ENCODE measurements at regions not wholly inside any gene's neighbourhood (a gene's known extent, or its start where the extent isn't known, plus 50 kb on each side); places are given as distances from the start of the nearest gene placed in this dataset.

DNA sequence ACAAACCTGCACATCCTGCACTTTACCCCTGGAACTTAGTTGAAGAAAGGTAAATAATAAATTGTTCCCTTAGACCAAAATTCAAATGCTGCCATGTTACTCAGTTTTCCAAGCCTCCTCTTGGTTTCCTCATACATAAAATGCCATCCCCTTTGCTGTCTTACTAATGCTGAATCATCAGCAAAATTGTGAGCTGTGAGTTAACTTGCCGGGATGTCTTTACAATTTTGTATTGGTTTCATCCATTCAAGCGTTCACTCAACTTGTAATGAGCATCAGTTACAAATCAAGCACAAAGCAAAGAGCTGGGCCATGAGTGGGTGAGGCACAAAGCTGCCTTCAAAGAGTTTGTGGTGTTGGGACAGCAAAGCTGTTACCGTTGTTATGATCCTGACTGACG, 395.8 kb upstream of the ZMIZ1 start:
- TF ChIP-seq, protein P1, sequence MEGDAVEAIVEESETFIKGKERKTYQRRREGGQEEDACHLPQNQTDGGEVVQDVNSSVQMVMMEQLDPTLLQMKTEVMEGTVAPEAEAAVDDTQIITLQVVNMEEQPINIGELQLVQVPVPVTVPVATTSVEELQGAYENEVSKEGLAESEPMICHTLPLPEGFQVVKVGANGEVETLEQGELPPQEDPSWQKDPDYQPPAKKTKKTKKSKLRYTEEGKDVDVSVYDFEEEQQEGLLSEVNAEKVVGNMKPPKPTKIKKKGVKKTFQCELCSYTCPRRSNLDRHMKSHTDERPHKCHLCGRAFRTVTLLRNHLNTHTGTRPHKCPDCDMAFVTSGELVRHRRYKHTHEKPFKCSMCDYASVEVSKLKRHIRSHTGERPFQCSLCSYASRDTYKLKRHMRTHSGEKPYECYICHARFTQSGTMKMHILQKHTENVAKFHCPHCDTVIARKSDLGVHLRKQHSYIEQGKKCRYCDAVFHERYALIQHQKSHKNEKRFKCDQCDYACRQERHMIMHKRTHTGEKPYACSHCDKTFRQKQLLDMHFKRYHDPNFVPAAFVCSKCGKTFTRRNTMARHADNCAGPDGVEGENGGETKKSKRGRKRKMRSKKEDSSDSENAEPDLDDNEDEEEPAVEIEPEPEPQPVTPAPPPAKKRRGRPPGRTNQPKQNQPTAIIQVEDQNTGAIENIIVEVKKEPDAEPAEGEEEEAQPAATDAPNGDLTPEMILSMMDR (conservative IDR thresholded peaks at IDR 0.05 in 1 of 2, IDR thresholded peaks at IDR 0.05 in 1 of 2; ENCODE audit: low read depth in 1 of 2, low read length in 2 of 2) = no peak
- TF ChIP-seq EZH2 (IDR thresholded peaks at IDR 0.05; ENCODE audit: low read length, missing control alignments) = no peak
